ENCODE measurements at regions not wholly inside any gene's neighbourhood (a gene's known extent, or its start where the extent isn't known, plus 50 kb on each side); places are given as distances from the start of the nearest gene placed in this dataset.
A peak's percentile ranks its signal among the peaks of the same experiment; 100 is the strongest.

DNA sequence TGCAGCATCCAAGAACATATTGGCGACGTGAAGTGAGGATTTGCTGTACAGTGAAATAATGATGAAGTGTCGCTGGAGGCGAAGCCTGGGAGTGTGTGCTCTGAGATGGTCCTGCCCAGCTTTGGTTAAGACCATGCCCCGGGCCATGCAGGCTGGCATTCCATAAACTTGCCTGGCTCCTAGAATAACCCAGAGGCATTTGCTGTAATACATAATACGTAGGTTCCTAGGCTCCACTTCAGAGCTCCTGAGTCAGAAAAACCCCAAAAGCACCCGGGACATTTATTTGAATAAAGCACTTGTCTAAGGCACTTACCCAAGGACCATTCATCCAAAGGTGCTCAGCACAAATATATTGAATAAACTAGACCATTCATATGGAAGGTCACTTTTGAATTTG lies 279.3 kb downstream of the ABCC12 start (continued):
- no peak for TF ChIP-seq ZNF598 (CRISPR knock-in tag; IDR thresholded peaks at IDR 0.05; ENCODE audit: borderline replicate concordance)
- TF ChIP-seq, protein P1, sequence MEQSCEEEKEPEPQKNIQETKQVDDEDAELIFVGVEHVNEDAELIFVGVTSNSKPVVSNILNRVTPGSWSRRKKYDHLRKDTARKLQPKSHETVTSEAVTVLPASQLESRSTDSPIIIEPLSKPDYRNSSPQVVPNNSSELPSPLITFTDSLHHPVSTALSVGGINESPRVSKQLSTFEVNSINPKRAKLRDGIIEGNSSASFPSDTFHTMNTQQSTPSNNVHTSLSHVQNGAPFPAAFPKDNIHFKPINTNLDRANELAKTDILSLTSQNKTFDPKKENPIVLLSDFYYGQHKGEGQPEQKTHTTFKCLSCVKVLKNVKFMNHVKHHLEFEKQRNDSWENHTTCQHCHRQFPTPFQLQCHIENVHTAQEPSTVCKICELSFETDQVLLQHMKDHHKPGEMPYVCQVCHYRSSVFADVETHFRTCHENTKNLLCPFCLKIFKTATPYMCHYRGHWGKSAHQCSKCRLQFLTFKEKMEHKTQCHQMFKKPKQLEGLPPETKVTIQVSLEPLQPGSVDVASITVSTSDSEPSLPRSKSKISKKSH (CRISPR knock-in tag; IDR thresholded peaks at IDR 0.05; ENCODE audit: borderline replicate concordance): no peak

DNA sequence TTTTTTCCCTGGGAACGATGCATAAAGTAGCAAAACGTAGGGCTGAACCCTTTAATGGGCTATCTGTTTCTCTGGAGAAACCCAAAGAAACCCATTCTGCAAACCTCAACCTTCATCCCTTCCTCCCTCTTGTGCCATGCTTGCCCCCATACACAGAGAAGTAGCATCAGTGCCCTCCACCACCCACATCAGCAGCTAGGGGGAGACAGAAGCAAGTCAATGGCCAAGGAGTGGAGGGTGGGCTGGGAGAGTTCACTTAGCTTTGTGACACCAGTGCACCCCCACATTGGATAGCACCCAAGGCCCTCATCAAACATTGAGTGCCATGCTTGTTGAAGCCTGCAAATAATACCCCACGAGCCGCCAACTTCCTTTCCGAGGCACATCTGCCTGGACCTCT lies 282.4 kb downstream of the ABCC12 start:
- CTCF ChIA-PET (ENCODE audit: low intra/inter-chr PET ratio, low total read pairs): no interaction called here
- no peak for TF ChIP-seq ZBTB1 (CRISPR knock-in tag; IDR thresholded peaks at IDR 0.05; ENCODE audit: borderline replicate concordance)
- TF ChIP-seq, protein P2, sequence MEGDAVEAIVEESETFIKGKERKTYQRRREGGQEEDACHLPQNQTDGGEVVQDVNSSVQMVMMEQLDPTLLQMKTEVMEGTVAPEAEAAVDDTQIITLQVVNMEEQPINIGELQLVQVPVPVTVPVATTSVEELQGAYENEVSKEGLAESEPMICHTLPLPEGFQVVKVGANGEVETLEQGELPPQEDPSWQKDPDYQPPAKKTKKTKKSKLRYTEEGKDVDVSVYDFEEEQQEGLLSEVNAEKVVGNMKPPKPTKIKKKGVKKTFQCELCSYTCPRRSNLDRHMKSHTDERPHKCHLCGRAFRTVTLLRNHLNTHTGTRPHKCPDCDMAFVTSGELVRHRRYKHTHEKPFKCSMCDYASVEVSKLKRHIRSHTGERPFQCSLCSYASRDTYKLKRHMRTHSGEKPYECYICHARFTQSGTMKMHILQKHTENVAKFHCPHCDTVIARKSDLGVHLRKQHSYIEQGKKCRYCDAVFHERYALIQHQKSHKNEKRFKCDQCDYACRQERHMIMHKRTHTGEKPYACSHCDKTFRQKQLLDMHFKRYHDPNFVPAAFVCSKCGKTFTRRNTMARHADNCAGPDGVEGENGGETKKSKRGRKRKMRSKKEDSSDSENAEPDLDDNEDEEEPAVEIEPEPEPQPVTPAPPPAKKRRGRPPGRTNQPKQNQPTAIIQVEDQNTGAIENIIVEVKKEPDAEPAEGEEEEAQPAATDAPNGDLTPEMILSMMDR (CRISPR knock-in tag; IDR thresholded peaks at IDR 0.05): peak; percentile 70
- no peak for TF ChIP-seq MEF2D (CRISPR knock-in tag; IDR thresholded peaks at IDR 0.05)
- TF ChIP-seq, protein P3, sequence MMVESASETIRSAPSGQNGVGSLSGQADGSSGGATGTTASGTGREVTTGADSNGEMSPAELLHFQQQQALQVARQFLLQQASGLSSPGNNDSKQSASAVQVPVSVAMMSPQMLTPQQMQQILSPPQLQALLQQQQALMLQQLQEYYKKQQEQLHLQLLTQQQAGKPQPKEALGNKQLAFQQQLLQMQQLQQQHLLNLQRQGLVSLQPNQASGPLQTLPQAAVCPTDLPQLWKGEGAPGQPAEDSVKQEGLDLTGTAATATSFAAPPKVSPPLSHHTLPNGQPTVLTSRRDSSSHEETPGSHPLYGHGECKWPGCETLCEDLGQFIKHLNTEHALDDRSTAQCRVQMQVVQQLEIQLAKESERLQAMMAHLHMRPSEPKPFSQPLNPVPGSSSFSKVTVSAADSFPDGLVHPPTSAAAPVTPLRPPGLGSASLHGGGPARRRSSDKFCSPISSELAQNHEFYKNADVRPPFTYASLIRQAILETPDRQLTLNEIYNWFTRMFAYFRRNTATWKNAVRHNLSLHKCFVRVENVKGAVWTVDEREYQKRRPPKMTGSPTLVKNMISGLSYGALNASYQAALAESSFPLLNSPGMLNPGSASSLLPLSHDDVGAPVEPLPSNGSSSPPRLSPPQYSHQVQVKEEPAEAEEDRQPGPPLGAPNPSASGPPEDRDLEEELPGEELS (CRISPR knock-in tag; IDR thresholded peaks at IDR 0.05): no peak
- TF ChIP-seq, protein P4, sequence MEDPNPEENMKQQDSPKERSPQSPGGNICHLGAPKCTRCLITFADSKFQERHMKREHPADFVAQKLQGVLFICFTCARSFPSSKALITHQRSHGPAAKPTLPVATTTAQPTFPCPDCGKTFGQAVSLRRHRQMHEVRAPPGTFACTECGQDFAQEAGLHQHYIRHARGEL (CRISPR knock-in tag; IDR thresholded peaks at IDR 0.05): peak; percentile 99
- TF ChIP-seq ZFP36 (IDR thresholded peaks at IDR 0.05; ENCODE audit: borderline replicate concordance, low read depth, low read length, partially characterized antibody): no peak
- TF ChIP-seq ZNF788 (CRISPR knock-in tag; IDR thresholded peaks at IDR 0.05; ENCODE audit: borderline replicate concordance): no peak
- TF ChIP-seq MAFG (CRISPR knock-in tag; IDR thresholded peaks at IDR 0.05): no peak
- TF ChIP-seq KAT8 (CRISPR knock-in tag; IDR thresholded peaks at IDR 0.05): no peak
- no peak for TF ChIP-seq SUZ12 (IDR thresholded peaks at IDR 0.05; ENCODE audit: low read depth, low read length)
- TF ChIP-seq U2AF2 (IDR thresholded peaks at IDR 0.05; ENCODE audit: low read depth, low read length): no peak
- peak; percentile 61 for TF ChIP-seq STAG1 (CRISPR knock-in tag; IDR thresholded peaks at IDR 0.05)
- TF ChIP-seq, protein P5, sequence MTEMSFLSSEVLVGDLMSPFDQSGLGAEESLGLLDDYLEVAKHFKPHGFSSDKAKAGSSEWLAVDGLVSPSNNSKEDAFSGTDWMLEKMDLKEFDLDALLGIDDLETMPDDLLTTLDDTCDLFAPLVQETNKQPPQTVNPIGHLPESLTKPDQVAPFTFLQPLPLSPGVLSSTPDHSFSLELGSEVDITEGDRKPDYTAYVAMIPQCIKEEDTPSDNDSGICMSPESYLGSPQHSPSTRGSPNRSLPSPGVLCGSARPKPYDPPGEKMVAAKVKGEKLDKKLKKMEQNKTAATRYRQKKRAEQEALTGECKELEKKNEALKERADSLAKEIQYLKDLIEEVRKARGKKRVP (CRISPR knock-in tag; IDR thresholded peaks at IDR 0.05): no peak
- no peak for TF ChIP-seq IKZF1 (IDR thresholded peaks at IDR 0.05)
- TF ChIP-seq KLF11 (CRISPR knock-in tag; IDR thresholded peaks at IDR 0.05): no peak
- no peak for TF ChIP-seq ZNF180 (CRISPR knock-in tag; IDR thresholded peaks at IDR 0.05; ENCODE audit: borderline replicate concordance, low read depth)
- no peak for TF ChIP-seq ZNF776 (CRISPR knock-in tag; IDR thresholded peaks at IDR 0.05)

More for the DNA sequence above, 282.4 kb downstream of the ABCC12 start:
- intact Hi-C loops (cut with micrococcal nuclease; ENCODE audit: unreplicated experiment): no loop called here
- Histone ChIP-seq H3K4me1 (ENCODE audit: insufficient read depth, low read length) (no peaks in the 10 kb centered on the region), H3K4me2 (ENCODE audit: low read depth, low read length) (no peak overlapping the region), H3K79me2 (ENCODE audit: insufficient read depth, low read length) (no peaks in the 10 kb centered on the region), H4K20me1 (ENCODE audit: insufficient read depth, low read length) (no peaks in the 10 kb centered on the region), H3K27me3 (ENCODE audit: control insufficient read depth in 1 of 2, insufficient read depth in 2 of 2, low read length in 2 of 2) (no peaks in the 10 kb centered on the region), H3K9ac (ENCODE audit: insufficient read depth, low read depth, low read length) (no peak overlapping the region), H3K9me3 (ENCODE audit: low read length) (no peaks in the 10 kb centered on the region), H3K36me3 (replicated peaks in 1 of 2; ENCODE audit: control insufficient read depth in 1 of 2, insufficient read depth in 2 of 2, low read length in 2 of 2) (no peaks in the 10 kb centered on the region), H3K27ac (ENCODE audit: extremely low read length, insufficient read depth, low read length) (no peak overlapping the region), H3K4me3 (replicated peaks in 1 of 3; ENCODE audit: insufficient read depth in 1 of 3, low read depth in 2 of 3, low read length in 3 of 3) (no peak overlapping the region), H2AFZ (ENCODE audit: low read length) (no peak overlapping the region)
- POLR2A ChIA-PET: no interaction called here
- BruUV-seq (replicated peaks): no TSS peak
- 55% methylated on average over 5 of the region's 5 CpGs for WGBS (ENCODE audit: low lambda C conversion rate)
- FAIRE-seq: no peak
- in situ Hi-C loops (cut with HindIII; ENCODE audit: extremely low pct_ligation_motif_present, low pct_unique_long_range_greater_than_20kb): no loop called here
- peak; percentile 62 for ATAC-seq
- DNase-seq (ENCODE audit: low spot score): peak; percentile 11
